Activated T-cell treated with anti-CD3 and anti-CD28 coated beads, Interleukin-2, amount 50 U/mL, for 48 hours (primary cell): ENCODE measurements at regions not wholly inside any gene's neighbourhood (a gene's known extent, or its start where the extent isn't known, plus 50 kb on each side); places are given as distances from the start of the nearest gene placed in this dataset.

Experiments used
- DNase-seq, 2 experiments: peaks; one replicate each; pipeline ENCODE4 v3.0.0-alpha.2; 2020

- no peak for DNase-seq
Measured at GRCh38 chr4:121519236-121519838, 138.5 kb upstream of the QRFPR start.

- DNase-seq, result no peak
Measured at GRCh38 chr4:121517241-121517640, 136.4 kb upstream of the QRFPR start.

GRCh38 chr4:121514443-121514842 lies 133.6 kb upstream of the QRFPR start:
- DNase-seq, result no peak

GRCh38 chr4:121510341-121510874 lies 129.6 kb upstream of the QRFPR start:
- DNase-seq, result peak; percentile 24 to 29

GRCh38 chr4:121485190-121485804 lies 104.5 kb upstream of the QRFPR start:
- DNase-seq, result no peak

GRCh38 chr4:121484633-121485032 lies 103.8 kb upstream of the QRFPR start:
- DNase-seq, result no peak

GRCh38 chr4:121479808-121480207 lies 99.0 kb upstream of the QRFPR start:
- DNase-seq, result no peak

- DNase-seq, result no peak
Measured at GRCh38 chr4:121477480-121477879, 96.7 kb upstream of the QRFPR start.

GRCh38 chr4:121477079-121477478 lies 96.3 kb upstream of the QRFPR start:
- no peak for DNase-seq

GRCh38 chr4:121472937-121473721 lies 92.3 kb upstream of the QRFPR start:
- DNase-seq, result no peak

GRCh38 chr4:121464854-121465253 lies 84.0 kb upstream of the QRFPR start:
- DNase-seq, result no peak

- peak; percentile 30 to 32 for DNase-seq
Measured at GRCh38 chr4:121462660-121463261, 81.9 kb upstream of the QRFPR start.

GRCh38 chr4:121459026-121459425 lies 78.2 kb upstream of the QRFPR start:
- DNase-seq, result no peak

GRCh38 chr4:121457278-121457875 lies 76.6 kb upstream of the QRFPR start:
- DNase-seq, result no peak

- DNase-seq, result no peak
Measured at GRCh38 chr4:121455285-121455684, 74.5 kb upstream of the QRFPR start.

GRCh38 chr4:121454251-121454979 lies 73.6 kb upstream of the QRFPR start:
- no peak for DNase-seq

GRCh38 chr4:121451310-121451709 lies 70.5 kb upstream of the QRFPR start:
- DNase-seq, result no peak

- DNase-seq, result no peak
Measured at GRCh38 chr4:121449416-121449815, 68.6 kb upstream of the QRFPR start.

- DNase-seq, result no peak
Measured at GRCh38 chr4:121448231-121448630, 67.4 kb upstream of the QRFPR start.

- no peak for DNase-seq
Measured at GRCh38 chr4:121439669-121440068, 58.9 kb upstream of the QRFPR start.
